ENCODE measurements at regions not wholly inside any gene's neighbourhood (a gene's known extent, or its start where the extent isn't known, plus 50 kb on each side); places are given as distances from the start of the nearest gene placed in this dataset.

- TF ChIP-seq, protein P1, sequence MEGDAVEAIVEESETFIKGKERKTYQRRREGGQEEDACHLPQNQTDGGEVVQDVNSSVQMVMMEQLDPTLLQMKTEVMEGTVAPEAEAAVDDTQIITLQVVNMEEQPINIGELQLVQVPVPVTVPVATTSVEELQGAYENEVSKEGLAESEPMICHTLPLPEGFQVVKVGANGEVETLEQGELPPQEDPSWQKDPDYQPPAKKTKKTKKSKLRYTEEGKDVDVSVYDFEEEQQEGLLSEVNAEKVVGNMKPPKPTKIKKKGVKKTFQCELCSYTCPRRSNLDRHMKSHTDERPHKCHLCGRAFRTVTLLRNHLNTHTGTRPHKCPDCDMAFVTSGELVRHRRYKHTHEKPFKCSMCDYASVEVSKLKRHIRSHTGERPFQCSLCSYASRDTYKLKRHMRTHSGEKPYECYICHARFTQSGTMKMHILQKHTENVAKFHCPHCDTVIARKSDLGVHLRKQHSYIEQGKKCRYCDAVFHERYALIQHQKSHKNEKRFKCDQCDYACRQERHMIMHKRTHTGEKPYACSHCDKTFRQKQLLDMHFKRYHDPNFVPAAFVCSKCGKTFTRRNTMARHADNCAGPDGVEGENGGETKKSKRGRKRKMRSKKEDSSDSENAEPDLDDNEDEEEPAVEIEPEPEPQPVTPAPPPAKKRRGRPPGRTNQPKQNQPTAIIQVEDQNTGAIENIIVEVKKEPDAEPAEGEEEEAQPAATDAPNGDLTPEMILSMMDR (IDR thresholded peaks at IDR 0.05), result no peak
- TF ChIP-seq POLR2A (IDR thresholded peaks at IDR 0.05), result no peak
Measured at GRCh38 chr10:131803860-131804425, 96.9 kb upstream of the PPP2R2D start.

Measured in thyroid gland (tissue), 4 donors.